Fibroblast of villous mesenchyme (primary cell): ENCODE measurements at regions not wholly inside any gene's neighbourhood (a gene's known extent, or its start where the extent isn't known, plus 50 kb on each side); places are given as distances from the start of the nearest gene placed in this dataset.
"Not testable (repeated sequence)": the region's sequence is repeated elsewhere in the genome, so short reads cannot be mapped to it uniquely, and the experiment has no call there.

Experiments
- DNase-seq: peaks from one replicate; pipeline ENCODE4 v3.0.0-alpha.2; 2010; ENCODE audit warnings: low read depth
- H3K4me3 ChIP-seq: 2 replicates; pipeline ENCODE4 v1.5.1; 2011; ENCODE audit warnings: low read depth, mild to moderate bottlenecking, low read length
- CTCF ChIP-seq: IDR thresholded peaks from 2 replicates; pipeline ENCODE4 v1.5.1; 2012; ENCODE audit warnings: low read depth, mild to moderate bottlenecking, low read length; ENCODE audit not compliant: insufficient read depth

- peak overlapping the region; percentile 9 for H3K4me3 ChIP-seq
- peak; percentile 94 for DNase-seq
- TF ChIP-seq CTCF, result no peak
These were observed 145.0 kb downstream of the SEC14L1 start for GRCh38 chr17:77285594-77286390.

- TF ChIP-seq CTCF, result no peak
- no peak overlapping the region for H3K4me3 ChIP-seq
- no peak for DNase-seq
These were observed 145.5 kb downstream of the SEC14L1 start for GRCh38 chr17:77286391-77286640.

- peak; percentile 97 for DNase-seq
- no peak for TF ChIP-seq CTCF
- H3K4me3 ChIP-seq, result no peak overlapping the region
These were observed 146.1 kb downstream of the SEC14L1 start for GRCh38 chr17:77286641-77287431.

- DNase-seq, result peak; percentile 98
- H3K4me3 ChIP-seq, result no peak overlapping the region
- no peak for TF ChIP-seq CTCF
These were observed 146.8 kb downstream of the SEC14L1 start for GRCh38 chr17:77287432-77288068.

GRCh38 chr17:77288115-77288619 lies 147.4 kb downstream of the SEC14L1 start:
- no peak for TF ChIP-seq CTCF
- DNase-seq, result no peak
- no peak overlapping the region for H3K4me3 ChIP-seq

- not testable (repeated sequence) for DNase-seq, H3K4me3 ChIP-seq
These were observed 150.2 kb downstream of the SEC14L1 start for GRCh38 chr17:77290759-77291558.
